ENCODE measurements at regions not wholly inside any gene's neighbourhood (a gene's known extent, or its start where the extent isn't known, plus 50 kb on each side); places are given as distances from the start of the nearest gene placed in this dataset.
"Not testable (repeated sequence)": the region's sequence is repeated elsewhere in the genome, so short reads cannot be mapped to it uniquely, and the experiment has no call there.

DNA sequence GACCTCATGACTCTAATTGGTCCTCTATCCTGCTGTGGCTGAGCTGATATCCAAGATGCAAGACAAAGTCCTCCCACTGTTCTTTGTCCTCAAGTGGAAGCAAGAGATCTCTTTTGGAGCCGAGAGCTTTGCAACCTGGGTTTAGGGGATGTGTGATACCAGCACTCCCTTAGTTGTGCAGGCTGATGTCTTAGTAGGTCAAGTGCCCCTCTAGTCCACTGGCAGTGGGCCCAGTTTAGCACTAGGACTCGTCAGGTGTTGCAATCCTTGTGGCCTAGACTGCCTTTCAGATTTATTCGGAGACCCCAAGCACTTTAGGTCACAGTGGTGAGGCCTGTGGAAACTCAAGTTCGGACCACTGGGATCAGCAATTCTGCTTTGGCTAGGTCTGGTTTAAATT is 64.0 kb downstream of the GPRASP3 start:
- DNase-seq (ENCODE audit: extremely low read depth, low read depth) = no peak

DNA sequence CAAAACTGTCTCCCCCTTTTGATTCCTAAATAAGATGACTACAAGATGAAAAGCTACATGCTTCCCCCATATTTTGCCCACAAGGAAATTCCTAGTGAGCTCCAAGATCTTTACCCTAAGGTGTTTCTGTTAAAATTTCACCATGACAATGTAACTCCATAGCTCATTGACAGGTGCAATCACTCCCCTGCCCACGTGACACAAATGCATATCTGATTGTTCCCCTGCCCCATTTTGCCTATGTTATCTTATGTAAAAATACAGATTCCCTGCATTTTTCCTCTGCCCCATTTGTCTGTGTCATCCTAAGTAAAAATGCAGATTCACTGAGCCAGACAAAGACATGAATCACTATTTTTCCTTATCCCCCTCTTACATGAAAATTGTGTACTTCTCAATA is 66.7 kb downstream of the GPRASP3 start:
- no peak for DNase-seq (ENCODE audit: extremely low read depth, low read depth)

DNA sequence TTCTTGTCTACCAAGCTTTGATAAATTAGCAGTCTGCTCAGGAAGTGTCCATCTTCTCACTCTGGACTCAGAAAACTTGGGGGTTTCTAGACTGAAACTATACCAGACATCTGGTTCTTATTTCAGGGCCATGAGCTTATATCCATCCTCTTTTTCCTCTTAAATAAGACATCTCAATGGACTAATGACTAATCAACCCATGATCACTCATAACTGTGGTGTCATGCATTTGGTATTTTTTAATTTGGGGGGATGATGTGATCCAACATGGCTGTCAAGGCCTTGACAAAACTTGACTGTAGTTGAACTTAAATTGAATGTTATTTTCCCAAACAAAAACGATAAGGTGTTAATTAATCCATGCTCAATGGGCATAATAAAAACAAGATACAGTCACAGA is 87.8 kb downstream of the GPRASP3 start:
- no peak for DNase-seq (ENCODE audit: extremely low read depth, low read depth)

DNA sequence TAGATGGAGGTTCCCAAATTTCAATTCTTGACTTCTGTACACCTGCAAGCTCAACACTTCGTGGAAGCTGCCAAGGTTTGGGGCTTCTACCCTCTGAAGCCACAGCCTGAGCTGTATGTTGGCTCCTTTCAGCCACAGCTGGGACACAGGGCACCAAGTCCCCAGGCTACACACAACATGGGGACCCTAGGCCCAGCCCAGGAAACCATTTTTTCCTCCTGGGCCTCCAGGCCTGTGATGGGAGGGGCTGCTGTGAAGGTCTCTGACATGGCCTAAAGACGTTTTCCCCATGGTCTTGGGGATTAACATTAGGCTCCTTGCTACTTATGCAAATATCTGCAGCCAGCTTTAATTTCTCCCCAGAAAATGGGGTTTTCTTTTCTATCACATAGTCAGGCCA is 97.7 kb downstream of the GPRASP3 start:
- not testable (repeated sequence) for DNase-seq (ENCODE audit: extremely low read depth, low read depth)

DNA sequence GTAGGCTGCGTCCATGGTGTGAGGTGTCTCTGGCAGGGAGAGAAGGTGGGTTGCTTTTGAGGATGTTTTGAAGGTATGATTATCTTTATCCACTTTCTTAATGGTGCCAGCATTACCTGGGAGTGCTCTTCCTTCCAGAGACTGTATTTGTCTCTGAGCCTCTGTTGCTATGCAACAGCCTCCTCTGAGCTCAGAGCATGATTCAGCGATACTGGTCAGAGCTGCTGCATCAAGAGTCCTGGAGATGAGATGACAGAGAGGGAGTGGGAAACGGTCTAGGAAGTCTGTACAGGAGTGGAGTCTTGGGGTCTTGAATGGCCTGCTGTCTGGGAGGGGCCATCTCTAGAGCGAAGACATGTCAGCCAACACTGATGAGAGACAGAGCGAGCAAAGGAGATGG is 104.4 kb upstream of the RAB40AL start:
- peak; percentile 53 for DNase-seq (ENCODE audit: extremely low read depth, low read depth)

DNA sequence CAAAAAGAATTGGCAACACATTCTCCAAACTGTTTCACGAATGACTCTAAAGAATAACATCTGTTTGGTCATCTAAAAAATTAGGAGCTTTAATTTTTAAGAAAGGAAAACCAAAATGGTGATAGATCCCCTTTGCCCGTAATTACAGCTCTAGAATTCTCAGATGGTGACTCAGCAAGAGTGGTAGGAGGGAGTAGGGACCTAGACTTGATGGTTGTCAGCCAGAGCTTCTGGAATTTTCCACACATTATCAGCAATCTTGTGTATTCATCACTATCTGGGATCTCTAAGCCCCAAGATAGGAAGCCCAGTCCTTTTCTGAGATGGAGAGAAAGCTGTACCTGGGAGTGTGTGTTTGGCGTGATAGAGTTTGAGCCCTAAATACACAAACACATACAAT is 103.9 kb upstream of the RAB40AL start:
- DNase-seq (ENCODE audit: extremely low read depth, low read depth) = peak; percentile 2

- peak; percentile 12 for DNase-seq (ENCODE audit: extremely low read depth, low read depth)
Measured at GRCh38 chrX:102835504-102836146, 101.4 kb upstream of the RAB40AL start.

- no peak for DNase-seq (ENCODE audit: extremely low read depth, low read depth)
Measured at GRCh38 chrX:102837847-102838246, 99.2 kb upstream of the RAB40AL start.

GRCh38 chrX:102840871-102841705 is 96.0 kb upstream of the RAB40AL start:
- peak; percentile 4 for DNase-seq (ENCODE audit: extremely low read depth, low read depth)

DNA sequence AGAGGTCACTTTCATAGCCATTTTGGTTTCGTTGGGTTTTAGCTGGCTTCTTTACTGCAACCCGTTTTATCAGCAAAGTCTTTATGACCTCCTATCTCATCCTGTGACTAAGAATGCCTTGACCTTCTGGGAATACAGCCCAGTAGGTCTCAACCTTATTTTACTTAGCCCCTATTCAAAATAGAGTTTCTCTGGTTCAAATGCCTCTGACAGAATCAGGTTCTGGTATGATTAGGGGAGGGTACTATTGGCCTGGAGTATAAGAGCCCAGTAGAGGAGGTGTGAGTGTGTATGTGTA is 95.4 kb upstream of the RAB40AL start:
- DNase-seq (ENCODE audit: extremely low read depth, low read depth) = no peak

DNA sequence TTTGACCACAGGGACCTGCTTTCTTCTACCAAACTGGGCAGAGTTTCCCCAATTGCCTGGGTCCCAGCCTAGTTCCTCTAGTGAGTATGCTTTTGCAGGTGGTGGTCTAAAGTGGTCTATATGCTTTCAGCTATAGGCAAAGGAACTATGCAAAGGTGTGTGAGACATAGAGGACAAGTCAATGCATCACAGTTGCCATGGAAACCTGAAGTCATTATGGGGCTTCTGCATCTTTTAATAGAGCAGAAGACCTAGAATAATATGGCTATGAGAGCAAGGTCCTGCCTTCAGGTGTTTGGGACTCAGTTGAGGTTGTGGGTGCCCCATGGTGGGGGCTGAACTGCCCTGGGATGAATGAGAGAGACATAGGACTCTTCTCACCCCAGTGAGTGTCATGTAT is 92.1 kb upstream of the RAB40AL start:
- DNase-seq (ENCODE audit: extremely low read depth, low read depth) = no peak

DNA sequence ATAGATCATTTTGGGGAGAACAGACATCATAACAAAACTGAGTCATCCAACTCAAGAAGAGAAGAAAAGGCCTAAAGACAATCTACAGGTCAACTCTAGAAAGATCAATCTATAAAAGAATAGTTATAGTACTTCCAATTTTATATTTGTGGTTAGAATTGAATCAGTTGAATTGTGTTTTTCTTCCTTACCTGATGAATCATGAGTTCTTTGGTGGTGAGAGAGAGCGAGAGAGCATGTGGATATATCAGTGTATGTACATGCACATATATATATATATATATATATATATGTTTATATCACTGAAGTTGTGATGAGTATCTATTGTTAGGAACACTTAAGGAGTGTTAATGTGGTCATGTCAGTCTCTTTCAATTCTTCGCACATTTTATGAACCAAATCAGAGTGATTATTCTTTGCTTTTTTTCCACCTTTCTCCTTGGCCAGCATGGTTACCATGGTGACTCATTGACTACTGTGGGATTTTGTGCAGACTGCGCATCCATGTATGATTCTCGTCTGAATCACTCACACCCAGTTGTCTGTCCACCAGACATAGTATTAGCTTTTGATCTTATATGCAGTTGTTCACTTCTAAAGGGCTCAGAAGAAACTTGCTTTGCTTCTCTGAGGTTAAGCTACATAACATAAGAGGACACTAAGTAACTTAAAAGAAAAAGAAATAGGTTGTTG is 90.4 kb upstream of the RAB40AL start:
- DNase-seq (ENCODE audit: extremely low read depth, low read depth) = no peak

GRCh38 chrX:102847362-102847761 is 89.7 kb upstream of the RAB40AL start:
- DNase-seq (ENCODE audit: extremely low read depth, low read depth) = no peak

- no peak for DNase-seq (ENCODE audit: extremely low read depth, low read depth)
Measured at GRCh38 chrX:102849396-102849795, 87.7 kb upstream of the RAB40AL start.

GRCh38 chrX:102858826-102859549 is 78.1 kb upstream of the RAB40AL start:
- not testable (repeated sequence) for DNase-seq (ENCODE audit: extremely low read depth, low read depth)

DNA sequence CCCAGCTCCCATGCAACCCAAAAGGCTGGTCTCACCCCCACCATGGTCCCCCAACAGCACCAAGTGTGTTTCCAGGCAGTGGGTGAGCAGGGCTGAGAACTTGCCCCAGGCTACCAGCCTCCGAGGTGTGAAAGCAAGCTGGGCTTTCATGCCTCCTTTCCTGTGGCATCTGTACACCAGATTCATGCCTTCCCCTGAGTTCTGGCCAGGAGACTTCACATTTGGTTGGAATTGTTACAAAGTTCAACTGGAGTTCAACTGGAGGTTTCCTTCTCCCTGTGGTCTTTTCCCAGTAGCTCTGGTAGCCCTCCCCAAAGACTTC is 77.6 kb upstream of the RAB40AL start:
- no peak for DNase-seq (ENCODE audit: extremely low read depth, low read depth)

GRCh38 chrX:102860235-102860634 is 76.8 kb upstream of the RAB40AL start:
- no peak for DNase-seq (ENCODE audit: extremely low read depth, low read depth)

DNA sequence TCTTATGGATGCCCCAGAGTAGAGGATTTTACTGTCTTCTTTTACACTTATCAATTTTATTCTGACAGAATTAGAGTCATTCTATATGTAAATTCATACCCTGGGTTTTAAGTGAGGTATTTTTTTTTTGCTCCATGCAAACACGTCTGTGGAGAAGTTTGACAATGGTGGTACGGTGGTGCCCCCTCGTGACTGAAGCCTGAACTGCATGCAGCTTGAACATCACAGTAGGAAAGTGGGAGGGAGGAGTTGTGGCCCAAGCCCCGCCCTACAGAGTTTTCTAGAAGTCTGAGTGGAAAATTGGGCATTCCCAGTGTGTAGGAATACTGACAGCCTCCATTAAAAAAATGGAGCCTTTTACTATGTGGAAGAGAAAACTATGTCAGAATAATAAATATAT is 73.3 kb upstream of the RAB40AL start:
- DNase-seq (ENCODE audit: extremely low read depth, low read depth) = peak; percentile 77

- no peak for DNase-seq (ENCODE audit: extremely low read depth, low read depth)
Measured at GRCh38 chrX:102866981-102867656, 70.0 kb upstream of the RAB40AL start.

DNA sequence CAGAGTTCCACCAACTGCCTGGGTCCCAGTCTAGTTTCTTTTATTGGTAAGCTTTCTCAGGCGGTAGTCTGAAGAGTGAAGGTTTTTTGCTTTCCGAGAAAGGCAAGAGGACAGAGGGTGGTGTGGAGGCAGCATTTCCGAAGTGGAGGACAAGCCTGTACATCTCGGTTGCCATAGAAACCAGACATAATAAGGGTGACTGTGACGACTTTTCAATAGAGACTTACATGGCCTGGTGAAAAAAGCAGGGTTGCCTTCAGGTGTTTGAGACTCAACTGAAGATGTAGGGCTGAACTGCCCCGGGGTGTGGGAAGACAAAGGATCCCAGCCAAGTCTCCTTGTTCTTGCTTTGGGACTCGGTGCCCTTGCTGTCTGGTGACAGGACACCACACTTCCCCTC is 53.6 kb upstream of the RAB40AL start:
- no peak for DNase-seq (ENCODE audit: extremely low read depth, low read depth)

Measured in NCI-H460 (cell line).